ENCODE measurements at regions not wholly inside any gene's neighbourhood (a gene's known extent, or its start where the extent isn't known, plus 50 kb on each side); places are given as distances from the start of the nearest gene placed in this dataset.

- no peak for TF ChIP-seq CTCF (IDR thresholded peaks at IDR 0.05)
- TF ChIP-seq POLR2A (IDR thresholded peaks at IDR 0.05): no peak
Observed at GRCh38 chr1:4269952-4270570, 370.0 kb upstream of the C1orf174 start.
